Gastrocnemius medialis (tissue), 4 donors: ENCODE measurements at regions not wholly inside any gene's neighbourhood (a gene's known extent, or its start where the extent isn't known, plus 50 kb on each side); places are given as distances from the start of the nearest gene placed in this dataset.

Experiments
- ATAC-seq, 2 donors: fragments of 150-250 bp; one replicate each; pipeline ENCODE4 v1.9.1; 2016
- DNase-seq, 2 donors: peaks; one replicate each; pipeline ENCODE4 v3.0.0-alpha.2; 2019
- H3K27ac ChIP-seq, 4 donors: fragments of 200-600 bp; sonication (generic); 1 replicate in 1 of 4; 2 replicates in 3 of 4; pipeline ENCODE4 v1.5.1; 2016 to 2018; ENCODE audit warnings: mild to moderate bottlenecking in 2 of 4, moderate library complexity in 1 of 4
- H3K27me3 ChIP-seq, 3 donors: fragments of 200-600 bp; sonication (generic) in 2 of 3; 1 replicate in 1 of 3; 2 replicates in 2 of 3; pipeline versions ENCODE4 v1.5.1 to v1.6.0; 2016 to 2019; ENCODE audit warnings: mild to moderate bottlenecking in 1 of 3, moderate library complexity in 1 of 3
- H3K36me3 ChIP-seq, 2 donors: fragments of 200-600 bp; sonication (generic) in 1 of 2; one replicate each; pipeline ENCODE4 v1.5.1; 2017 to 2018
- H3K4me1 ChIP-seq, 2 donors: fragments of 200-600 bp; sonication (generic) in 1 of 2; one replicate each; pipeline ENCODE4 v1.5.1; 2016 to 2017; ENCODE audit warnings: mild to moderate bottlenecking in 2 of 2
- H3K4me3 ChIP-seq, 4 donors: fragments of 200-600 bp; sonication (generic) in 3 of 4; 1 replicate in 1 of 4; 2 replicates in 3 of 4; pipeline ENCODE4 v1.5.1; 2016 to 2019; ENCODE audit warnings: mild to moderate bottlenecking in 2 of 4
- H3K9me3 ChIP-seq, 3 donors: fragments of 200-600 bp; sonication (generic) in 2 of 3; 1 replicate in 1 of 3; 2 replicates in 2 of 3; pipeline ENCODE4 v1.5.1; 2016 to 2019
- CTCF ChIP-seq, 5 experiments: fragments of 450-650 bp in 3 of 5; fragments of 200-600 bp in 2 of 5; sonication (generic) in 2 of 5; IDR thresholded peaks in 4 of 5; conservative IDR thresholded peaks in 1 of 5; 1 replicate in 4 of 5; 2 replicates in 1 of 5; pipeline ENCODE4 v1.5.1; 2016 to 2019; ENCODE audit warnings: antibody characterized with exemption in 5 of 5, mild to moderate bottlenecking in 3 of 5, moderate library complexity in 3 of 5
- POLR2A ChIP-seq, 2 donors: fragments of 450-650 bp; IDR thresholded peaks; one replicate each; pipeline ENCODE4 v1.6.1; 2017; ENCODE audit warnings: antibody characterized with exemption in 2 of 2, mild to moderate bottlenecking in 2 of 2, moderate library complexity in 2 of 2
- in situ Hi-C, 4 donors: fragments of 200-750 bp; cut with MboI; loops; one replicate each; pipeline versions ENCODE4 v1.15.0 to v1.8.0; 2017; ENCODE audit warnings: low sequenced_read_pairs in 4 of 4
- intact Hi-C: fragments of 100-400 bp; cut with DNase I; formaldehyde crosslinking; loops from one replicate; pipeline ENCODE4 v1.15.1; 2023; ENCODE audit warnings: low total_unique reads

GRCh38 chr13:59537500-59537899 lies 626.2 kb downstream of the DIAPH3 start:
- TF ChIP-seq POLR2A (IDR thresholded peaks at IDR 0.05) (no peak), CTCF (IDR thresholded peaks at IDR 0.05 in 4 of 5, conservative IDR thresholded peaks at IDR 0.05 in 1 of 5) (no peak)
- H3K27ac ChIP-seq, result no peak overlapping the region
- H3K4me3 ChIP-seq, result no peak overlapping the region
- ATAC-seq, result no peak
- intact Hi-C loops (no loop called here), in situ Hi-C loops (no loop called here)
- no peaks in the 10 kb centered on the region for H3K36me3 ChIP-seq
- DNase-seq, result no peak
- peaks cover 0 to 1% of the 10 kb centered on the region in 2 donors for H3K4me1 ChIP-seq
- H3K27me3 ChIP-seq, result no peaks in the 10 kb centered on the region
- no peaks in the 10 kb centered on the region for H3K9me3 ChIP-seq

DNA sequence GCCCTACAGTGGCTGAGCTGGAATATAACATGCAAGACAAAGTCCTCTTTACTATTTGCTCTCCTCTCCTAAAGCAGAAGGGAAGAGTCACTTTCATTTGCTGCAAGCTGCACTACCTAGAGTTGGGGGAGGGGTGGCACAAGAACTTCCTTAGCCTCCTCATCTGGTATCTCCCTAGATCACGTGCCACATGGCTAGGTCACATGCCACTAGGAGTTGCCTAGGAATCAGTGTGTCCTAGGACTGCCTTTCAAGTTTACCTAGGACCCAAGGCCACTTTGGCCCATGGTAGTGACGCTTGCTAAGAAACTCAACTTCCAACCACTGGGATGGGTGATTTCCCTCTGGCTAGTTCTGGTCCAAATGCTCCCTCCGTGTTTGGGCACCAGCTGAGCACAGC lies 625.2 kb downstream of the DIAPH3 start:
- no peak for TF ChIP-seq CTCF (IDR thresholded peaks at IDR 0.05 in 4 of 5, conservative IDR thresholded peaks at IDR 0.05 in 1 of 5)
- TF ChIP-seq POLR2A (IDR thresholded peaks at IDR 0.05), result no peak
- DNase-seq (no peak), ATAC-seq (no peak)
- in situ Hi-C loops, result no loop called here
- no peak overlapping the region for H3K27ac ChIP-seq
- H3K9me3 ChIP-seq, result no peaks in the 10 kb centered on the region
- H3K4me1 ChIP-seq, result no peaks in the 10 kb centered on the region
- no peaks in the 10 kb centered on the region for H3K27me3 ChIP-seq
- intact Hi-C loops, result no loop called here
- H3K36me3 ChIP-seq, result no peaks in the 10 kb centered on the region
- no peak overlapping the region for H3K4me3 ChIP-seq

GRCh38 chr13:59542303-59542702 lies 621.4 kb downstream of the DIAPH3 start:
- TF ChIP-seq POLR2A (IDR thresholded peaks at IDR 0.05) (no peak), CTCF (IDR thresholded peaks at IDR 0.05 in 4 of 5, conservative IDR thresholded peaks at IDR 0.05 in 1 of 5) (no peak)
- H3K36me3 ChIP-seq, result no peaks in the 10 kb centered on the region
- intact Hi-C loops (no loop called here), in situ Hi-C loops (no loop called here)
- no peak overlapping the region for H3K4me3 ChIP-seq
- no peaks in the 10 kb centered on the region for H3K9me3 ChIP-seq
- no peak for DNase-seq
- H3K27ac ChIP-seq, result no peak overlapping the region
- ATAC-seq, result no peak
- H3K27me3 ChIP-seq, result no peaks in the 10 kb centered on the region
- no peaks in the 10 kb centered on the region for H3K4me1 ChIP-seq

GRCh38 chr13:59543418-59543817 lies 620.3 kb downstream of the DIAPH3 start:
- H3K4me3 ChIP-seq, result no peak overlapping the region
- H3K27ac ChIP-seq, result no peak overlapping the region
- no peaks in the 10 kb centered on the region for H3K4me1 ChIP-seq
- intact Hi-C loops, result no loop called here
- DNase-seq (no peak), ATAC-seq (no peak)
- in situ Hi-C loops, result no loop called here
- TF ChIP-seq POLR2A (IDR thresholded peaks at IDR 0.05), result no peak
- TF ChIP-seq CTCF (IDR thresholded peaks at IDR 0.05 in 4 of 5, conservative IDR thresholded peaks at IDR 0.05 in 1 of 5), result no peak
- no peaks in the 10 kb centered on the region for H3K36me3 ChIP-seq
- no peaks in the 10 kb centered on the region for H3K27me3 ChIP-seq
- no peaks in the 10 kb centered on the region for H3K9me3 ChIP-seq

DNA sequence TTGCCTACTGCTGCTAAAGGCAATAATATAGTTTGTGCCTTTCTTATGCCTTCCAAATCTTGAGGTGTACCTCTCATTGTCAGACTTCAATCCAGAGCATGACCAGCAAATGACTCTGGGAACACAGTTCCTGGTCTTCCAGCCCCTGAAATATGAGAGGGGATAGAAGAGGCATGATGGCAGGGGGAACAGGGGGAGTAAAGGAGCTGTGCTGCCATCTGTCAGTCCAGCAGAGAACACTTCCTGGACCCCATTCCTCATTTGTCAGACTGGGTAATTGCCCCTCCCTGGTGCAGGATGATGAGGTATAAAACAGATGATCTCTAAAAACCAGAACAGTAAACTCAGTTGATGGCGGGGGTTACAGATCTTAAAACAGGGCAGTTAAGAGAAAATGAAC lies 618.7 kb downstream of the DIAPH3 start:
- ATAC-seq (no peak), DNase-seq (no peak)
- no peaks in the 10 kb centered on the region for H3K9me3 ChIP-seq
- H3K27ac ChIP-seq, result no peak overlapping the region
- in situ Hi-C loops, result no loop called here
- no peak for TF ChIP-seq POLR2A (IDR thresholded peaks at IDR 0.05)
- no peak for TF ChIP-seq CTCF (IDR thresholded peaks at IDR 0.05 in 4 of 5, conservative IDR thresholded peaks at IDR 0.05 in 1 of 5)
- H3K36me3 ChIP-seq, result no peaks in the 10 kb centered on the region
- no peaks in the 10 kb centered on the region for H3K27me3 ChIP-seq
- intact Hi-C loops, result no loop called here
- H3K4me1 ChIP-seq, result no peaks in the 10 kb centered on the region
- H3K4me3 ChIP-seq, result no peak overlapping the region
